CD4-positive, alpha-beta memory T cell (primary cell): ENCODE measurements at regions not wholly inside any gene's neighbourhood (a gene's known extent, or its start where the extent isn't known, plus 50 kb on each side); places are given as distances from the start of the nearest gene placed in this dataset.

ENCODE experiments used
- CTCF ChIA-PET: fragments of 350-600 bp; sonication (Branson Sonifier 250); formaldehyde crosslinking; loops from one replicate; lab custom pipeline; 2021; ENCODE audit warnings: inconsistent platforms; ENCODE audit not compliant: partially characterized antibody; lab: Charles Lee
- POLR2A ChIA-PET: fragments of 350-600 bp; sonication (Branson Sonifier 250); formaldehyde crosslinking; loops from one replicate; lab custom pipeline; 2021; ENCODE audit not compliant: partially characterized antibody; lab: Charles Lee
- DNase-seq, 5 donors: peaks; one replicate each; pipeline versions ENCODE4 v3.0.0 to v3.0.0-alpha.2; 2020 to 2022; ENCODE audit warnings: mixed read lengths in 1 of 5
- H3K27ac ChIP-seq: one replicate; pipeline ENCODE4 v1.7.0; 2013; ENCODE audit warnings: low read depth, low read length
- H3K27me3 ChIP-seq: 2 replicates; pipeline ENCODE4 v1.7.0; 2013; ENCODE audit warnings: mild to moderate bottlenecking, low read length, moderate library complexity; ENCODE audit not compliant: insufficient read depth
- H3K36me3 ChIP-seq: 2 replicates; pipeline ENCODE4 v1.7.0; 2013; ENCODE audit warnings: mild to moderate bottlenecking, low read length, moderate library complexity; ENCODE audit not compliant: insufficient read depth
- H3K4me1 ChIP-seq: 2 replicates; pipeline ENCODE4 v1.7.0; 2013; ENCODE audit warnings: mild to moderate bottlenecking, low read length, moderate library complexity; ENCODE audit not compliant: insufficient read depth
- H3K4me3 ChIP-seq, 2 donors: one replicate each; pipeline ENCODE4 v1.7.0; 2013; ENCODE audit warnings: low read length in 2 of 2, mild to moderate bottlenecking in 1 of 2
- H3K9me3 ChIP-seq, 2 donors: one replicate each; pipeline ENCODE4 v1.7.0; 2013; ENCODE audit warnings: low read length in 2 of 2, control low read depth in 1 of 2; ENCODE audit not compliant: control insufficient read depth in 1 of 2
- H3K27ac Mint-ChIP-seq, 7 donors: one replicate each; pipeline ENCODE4 v1.8.0; 2020 to 2021; ENCODE audit warnings: mixed read lengths in 7 of 7, mild to moderate bottlenecking in 6 of 7, inconsistent platforms in 3 of 7, moderate library complexity in 3 of 7
- H3K27me3 Mint-ChIP-seq, 2 donors: one replicate each; pipeline ENCODE4 v1.8.0; 2020 to 2021; ENCODE audit warnings: mixed read lengths in 2 of 2
- H3K36me3 Mint-ChIP-seq, 2 donors: one replicate each; pipeline ENCODE4 v1.8.0; 2020 to 2021; ENCODE audit warnings: mixed read lengths in 2 of 2, inconsistent platforms in 1 of 2, mild to moderate bottlenecking in 1 of 2
- H3K4me1 Mint-ChIP-seq, 4 donors: one replicate each; pipeline ENCODE4 v1.8.0; 2020 to 2021; ENCODE audit warnings: mixed read lengths in 4 of 4, mild to moderate bottlenecking in 1 of 4
- H3K4me3 Mint-ChIP-seq, 8 donors: one replicate each; pipeline ENCODE4 v1.8.0; 2020 to 2021; ENCODE audit warnings: mixed read lengths in 8 of 8, mild to moderate bottlenecking in 7 of 8, moderate library complexity in 6 of 8, inconsistent platforms in 3 of 8
- H3K9me3 Mint-ChIP-seq, 8 donors: one replicate each; pipeline ENCODE4 v1.8.0; 2020 to 2021; ENCODE audit warnings: mixed read lengths in 8 of 8, mild to moderate bottlenecking in 5 of 8, inconsistent platforms in 3 of 8, moderate library complexity in 1 of 8
- intact Hi-C: fragments of 100-400 bp; cut with micrococcal nuclease; formaldehyde crosslinking; loops from one replicate; pipeline ENCODE4 v1.15.1; 2023

DNA sequence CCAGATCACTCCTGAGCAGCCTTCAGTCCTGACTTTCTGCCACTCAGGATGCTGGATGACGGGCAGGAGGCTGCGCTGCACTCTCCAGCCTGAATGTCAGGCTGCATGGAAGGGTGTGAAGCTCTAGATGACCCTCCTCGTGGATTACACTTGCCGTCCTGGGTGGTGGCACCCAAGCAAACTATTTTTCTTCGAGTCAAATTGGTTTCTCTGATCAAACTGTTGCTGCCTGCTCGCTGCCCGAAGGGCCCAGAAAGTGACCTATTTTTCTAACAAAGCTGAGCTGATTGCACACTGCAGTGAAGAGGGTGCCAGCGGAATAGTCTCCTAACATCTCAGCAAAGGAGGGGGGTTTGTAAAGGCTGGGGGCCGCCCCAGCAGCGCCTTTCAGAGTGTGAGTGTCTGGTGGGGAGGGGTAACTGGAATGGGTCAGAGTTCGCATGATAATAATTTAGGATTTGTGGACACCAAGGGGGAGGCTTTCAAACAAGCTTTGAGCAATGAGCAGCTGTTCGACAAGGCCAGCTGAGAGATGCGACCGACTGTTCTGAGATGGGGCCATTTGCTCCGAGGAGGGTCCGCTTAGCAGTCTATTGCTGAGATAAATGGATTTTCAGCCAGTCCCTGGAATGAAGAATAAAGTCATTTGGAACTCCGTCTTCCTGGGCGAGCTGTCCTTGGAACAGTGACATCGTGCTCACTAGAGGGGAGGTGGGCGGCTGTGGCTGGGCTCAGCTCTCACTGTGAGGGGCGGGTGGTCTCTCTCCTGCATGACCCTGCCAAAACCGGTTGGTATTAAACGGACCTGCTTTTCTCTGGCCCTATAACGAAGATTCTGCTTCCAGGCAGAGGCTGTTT is 537.6 kb downstream of the BRD1 start:
- CTCF ChIA-PET = no interaction called here
- DNase-seq = no peak
- intact Hi-C loops = no loop called here

DNA sequence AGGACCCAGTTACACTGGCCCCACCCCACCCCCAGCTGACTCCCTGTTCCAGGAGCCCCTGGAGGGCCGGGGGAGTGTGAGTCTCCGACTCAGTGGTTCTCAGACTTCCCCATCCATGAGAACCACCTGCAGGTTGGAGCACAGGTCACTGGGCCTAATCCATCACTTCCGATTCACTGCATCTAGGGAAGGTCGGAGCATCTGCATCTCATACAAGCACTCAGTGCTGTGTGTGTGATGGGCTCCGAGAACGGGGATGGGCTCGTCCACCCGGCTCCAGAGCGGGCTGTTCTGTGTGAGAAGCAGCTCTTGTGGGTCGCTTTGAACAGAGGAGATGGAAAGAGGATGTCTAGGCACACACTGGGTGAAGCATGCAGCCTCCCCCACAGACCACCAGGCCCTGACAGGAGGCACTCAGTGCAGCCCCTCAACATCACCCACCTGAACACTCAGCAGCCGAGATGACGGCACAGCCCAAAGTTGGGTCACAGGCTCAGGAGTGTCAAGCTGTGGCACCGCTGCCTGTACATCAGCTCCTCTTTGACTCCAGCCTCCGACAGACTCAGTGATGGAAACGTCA is 541.4 kb downstream of the BRD1 start:
- Mint-ChIP-seq H3K9me3 (peaks cover 0 to 4% (median 0%) of the 10 kb centered on the region in 8 donors), H3K4me3 (no peak overlapping the region), H3K27me3 (peaks cover 21 to 29% of the 10 kb centered on the region in 2 donors), H3K4me1 (no peaks in the 10 kb centered on the region), H3K27ac (no peak overlapping the region), H3K36me3 (no peaks in the 10 kb centered on the region)
- ChIA-PET CTCF (no interaction called here), POLR2A (no interaction called here)
- Histone ChIP-seq H3K27ac (no peak overlapping the region), H3K4me1 (no peaks in the 10 kb centered on the region), H3K36me3 (no peaks in the 10 kb centered on the region), H3K27me3 (no peaks in the 10 kb centered on the region), H3K4me3 (no peak overlapping the region), H3K9me3 (no peaks in the 10 kb centered on the region)
- intact Hi-C loops = no loop called here
- DNase-seq = no peak

More for the DNA sequence above, 537.6 kb downstream of the BRD1 start:
- H3K9me3 ChIP-seq = no peaks in the 10 kb centered on the region
- no peak overlapping the region for H3K4me3 ChIP-seq
- POLR2A ChIA-PET = no interaction called here
- no peak overlapping the region for H3K4me3 Mint-ChIP-seq
- no peaks in the 10 kb centered on the region for H3K4me1 ChIP-seq
- H3K27ac Mint-ChIP-seq = no peak overlapping the region
- peaks cover 3 to 11% of the 10 kb centered on the region in 2 donors for H3K27me3 Mint-ChIP-seq
- H3K4me1 Mint-ChIP-seq = no peaks in the 10 kb centered on the region
- H3K9me3 Mint-ChIP-seq = peaks cover 0 to 20% (median 13%) of the 10 kb centered on the region in 8 donors
- H3K27me3 ChIP-seq = no peaks in the 10 kb centered on the region
- no peak overlapping the region for H3K27ac ChIP-seq
- H3K36me3 Mint-ChIP-seq = no peaks in the 10 kb centered on the region
- no peaks in the 10 kb centered on the region for H3K36me3 ChIP-seq

DNA sequence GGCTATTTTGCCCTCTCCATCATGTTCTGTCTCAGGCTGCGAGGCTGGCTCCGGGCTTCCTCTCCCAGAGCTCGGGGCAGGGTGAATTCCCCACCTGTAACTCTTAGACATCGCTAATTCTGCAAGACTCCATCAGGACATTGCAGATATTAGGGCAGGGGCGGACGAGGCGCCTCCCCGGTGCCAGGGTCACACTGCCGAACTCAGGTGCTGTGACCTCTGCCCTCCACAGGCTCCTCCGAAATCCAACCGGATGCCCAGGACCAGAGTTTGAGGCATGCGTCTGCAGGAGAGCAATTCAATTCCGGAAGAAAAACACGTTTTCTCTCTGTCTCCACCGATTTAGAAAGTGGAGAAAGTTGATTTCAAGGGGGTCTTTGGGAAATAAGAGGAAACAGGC is 542.7 kb downstream of the BRD1 start:
- Mint-ChIP-seq H3K4me1 (no peaks in the 10 kb centered on the region), H3K36me3 (no peaks in the 10 kb centered on the region), H3K27me3 (peaks cover 23 to 27% of the 10 kb centered on the region in 2 donors), H3K27ac (no peak overlapping the region), H3K4me3 (no peak overlapping the region), H3K9me3 (peaks cover 0 to 15% (median 7%) of the 10 kb centered on the region in 8 donors)
- DNase-seq = no peak
- H3K9me3 ChIP-seq = no peaks in the 10 kb centered on the region
- no peak overlapping the region for H3K27ac ChIP-seq
- H3K36me3 ChIP-seq = no peaks in the 10 kb centered on the region
- intact Hi-C loops = no loop called here
- POLR2A ChIA-PET = no interaction called here
- no peak overlapping the region for H3K4me3 ChIP-seq
- no peaks in the 10 kb centered on the region for H3K27me3 ChIP-seq
- CTCF ChIA-PET = no interaction called here
- H3K4me1 ChIP-seq = no peaks in the 10 kb centered on the region

DNA sequence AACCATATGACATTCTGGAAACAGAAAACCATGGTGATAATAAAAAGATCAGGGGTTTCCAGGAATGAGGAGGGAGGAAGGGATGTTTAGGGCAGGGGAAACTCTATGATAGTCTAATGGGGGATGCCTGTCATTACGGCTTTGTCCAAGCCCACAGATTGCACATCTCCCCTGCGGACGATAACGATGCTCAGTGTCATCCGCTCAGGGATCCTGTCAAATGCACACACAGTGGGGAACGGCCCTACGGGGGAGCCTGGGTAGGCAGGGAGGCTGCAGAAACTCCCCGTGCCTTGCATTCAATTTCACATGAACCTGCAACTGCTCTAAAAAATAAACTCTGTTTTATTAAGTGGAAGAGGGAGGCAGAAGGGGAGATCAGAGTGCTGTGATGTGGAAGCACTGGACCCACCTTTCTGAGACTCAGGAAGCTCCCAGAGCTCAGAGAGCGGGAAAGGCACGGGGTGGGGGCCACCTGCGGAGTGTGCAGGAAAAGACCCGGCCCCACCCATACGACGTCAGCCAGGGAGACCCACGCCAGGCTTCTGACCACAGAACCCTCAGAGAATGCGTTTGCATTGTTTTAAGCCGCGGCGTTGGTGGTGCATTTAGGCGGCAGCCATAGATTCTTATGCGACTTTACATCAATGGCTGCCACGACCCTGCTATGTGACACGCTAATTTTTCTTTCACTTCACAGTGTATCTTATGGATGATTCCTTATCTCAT is 543.5 kb downstream of the BRD1 start:
- no peaks in the 10 kb centered on the region for H3K4me1 ChIP-seq
- POLR2A ChIA-PET = no interaction called here
- Mint-ChIP-seq H3K4me1 (no peaks in the 10 kb centered on the region), H3K27ac (no peak overlapping the region), H3K36me3 (no peaks in the 10 kb centered on the region), H3K9me3 (peaks cover 0 to 20% (median 10%) of the 10 kb centered on the region in 8 donors), H3K4me3 (peak overlapping the region in 1 of 8 donors; percentile 12), H3K27me3 (peaks cover 23 to 27% of the 10 kb centered on the region in 2 donors)
- no peaks in the 10 kb centered on the region for H3K9me3 ChIP-seq
- no peak overlapping the region for H3K27ac ChIP-seq
- CTCF ChIA-PET = no interaction called here
- no peaks in the 10 kb centered on the region for H3K36me3 ChIP-seq
- H3K4me3 ChIP-seq = no peak overlapping the region
- intact Hi-C loops = no loop called here
- no peak for DNase-seq
- H3K27me3 ChIP-seq = no peaks in the 10 kb centered on the region

DNA sequence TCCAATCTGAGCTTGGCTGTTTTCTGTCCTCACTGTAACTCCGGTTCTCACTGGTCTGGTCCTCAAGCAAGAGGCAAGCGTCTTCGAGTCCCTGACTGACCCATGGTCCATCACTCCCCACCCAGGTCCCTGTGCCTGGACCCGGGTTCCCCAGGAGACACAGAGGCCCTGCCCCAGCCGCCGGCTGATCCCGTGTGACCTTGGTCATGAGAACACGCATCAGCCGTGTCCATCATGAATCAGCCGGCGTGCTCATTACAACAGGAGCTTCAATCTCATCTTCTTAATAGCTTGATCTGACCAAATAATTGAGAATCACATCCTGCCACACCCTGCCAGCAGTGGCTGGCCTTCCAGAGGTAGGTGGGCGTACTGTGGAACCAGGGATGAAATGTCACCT is 545.1 kb downstream of the BRD1 start:
- no peaks in the 10 kb centered on the region for H3K4me1 ChIP-seq
- no peak for DNase-seq
- ChIA-PET POLR2A (no interaction called here), CTCF (no interaction called here)
- Mint-ChIP-seq H3K9me3 (peaks cover 0 to 20% (median 10%) of the 10 kb centered on the region in 8 donors), H3K27ac (no peak overlapping the region), H3K4me1 (no peaks in the 10 kb centered on the region), H3K27me3 (peaks cover 23 to 26% of the 10 kb centered on the region in 2 donors), H3K4me3 (no peak overlapping the region), H3K36me3 (no peaks in the 10 kb centered on the region)
- no peak overlapping the region for H3K27ac ChIP-seq
- no peaks in the 10 kb centered on the region for H3K36me3 ChIP-seq
- intact Hi-C loops = no loop called here
- H3K9me3 ChIP-seq = no peaks in the 10 kb centered on the region
- H3K4me3 ChIP-seq = no peak overlapping the region
- no peaks in the 10 kb centered on the region for H3K27me3 ChIP-seq

DNA sequence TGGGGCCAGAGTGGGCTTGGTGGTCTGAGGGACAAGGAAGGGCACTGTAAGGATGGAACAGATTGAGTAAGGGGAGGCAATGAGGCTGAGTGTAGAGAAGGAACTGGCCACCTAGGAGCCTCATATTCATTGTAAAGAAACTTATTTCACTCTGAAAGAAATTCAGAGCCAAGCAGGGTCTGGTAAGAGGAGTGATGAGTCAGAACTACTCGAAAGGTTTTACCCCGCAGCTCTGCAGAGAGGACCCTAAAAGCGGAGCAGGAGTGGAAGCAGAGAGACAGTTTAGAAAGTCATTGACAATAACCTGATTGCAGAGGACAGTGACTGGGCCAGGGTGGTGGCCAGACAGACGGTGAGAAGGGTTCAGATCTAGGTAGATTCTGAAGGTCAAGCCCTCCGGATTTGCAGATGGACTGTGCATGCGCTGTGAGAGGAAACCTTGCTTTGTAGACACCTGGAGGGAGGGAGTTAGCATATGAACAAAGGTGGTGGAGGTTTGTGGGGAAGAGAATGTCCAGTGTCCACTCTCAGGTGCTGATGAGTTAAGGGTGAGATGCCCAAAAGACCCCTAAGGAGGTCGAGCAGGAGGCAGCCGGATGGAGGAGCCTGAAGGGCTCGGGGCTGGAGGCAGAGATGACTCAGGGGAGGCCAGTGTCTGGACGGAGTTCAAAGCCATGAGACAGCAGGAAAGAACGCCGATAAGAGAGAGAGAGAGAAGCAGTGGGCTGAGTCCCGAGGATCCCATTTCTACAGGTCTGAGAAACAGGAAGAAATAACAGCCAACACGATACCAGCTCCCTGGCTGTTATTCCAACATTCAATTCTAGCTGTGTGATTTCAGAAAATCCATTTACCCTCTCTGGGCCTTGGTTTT is 546.0 kb downstream of the BRD1 start:
- Mint-ChIP-seq H3K4me1 (no peaks in the 10 kb centered on the region), H3K9me3 (peaks cover 0 to 20% (median 10%) of the 10 kb centered on the region in 8 donors), H3K4me3 (no peak overlapping the region), H3K36me3 (no peaks in the 10 kb centered on the region), H3K27ac (peak overlapping the region in 1 of 7 donors; percentile 35), H3K27me3 (peaks cover 23 to 26% of the 10 kb centered on the region in 2 donors)
- CTCF ChIA-PET = no interaction called here
- no peaks in the 10 kb centered on the region for H3K4me1 ChIP-seq
- H3K36me3 ChIP-seq = no peaks in the 10 kb centered on the region
- intact Hi-C loops = no loop called here
- H3K9me3 ChIP-seq = no peaks in the 10 kb centered on the region
- no peaks in the 10 kb centered on the region for H3K27me3 ChIP-seq
- POLR2A ChIA-PET = no interaction called here
- H3K4me3 ChIP-seq = no peak overlapping the region
- no peak for DNase-seq
- no peak overlapping the region for H3K27ac ChIP-seq
